Kidney epithelial cell (primary cell): ENCODE measurements at regions not wholly inside any gene's neighbourhood (a gene's known extent, or its start where the extent isn't known, plus 50 kb on each side); places are given as distances from the start of the nearest gene placed in this dataset.

Experiments used
- DNase-seq: peaks from one replicate; pipeline ENCODE4 v3.0.0-alpha.2; 2010; ENCODE audit warnings: low read depth
- H3K27me3 ChIP-seq: 2 replicates; pipeline ENCODE4 v1.6.0; 2011; ENCODE audit warnings: low read length; ENCODE audit not compliant: control insufficient read depth, insufficient read depth
- H3K36me3 ChIP-seq: 2 replicates; pipeline ENCODE4 v1.5.1; 2011; ENCODE audit warnings: low read length; ENCODE audit not compliant: control insufficient read depth, insufficient read depth
- H3K4me3 ChIP-seq: 2 replicates; pipeline ENCODE4 v1.5.1; 2011; ENCODE audit warnings: low read depth, mild to moderate bottlenecking, control low read depth, low read length
- TF ChIP-seq, protein P1 (sequence below): IDR thresholded peaks from 2 replicates; pipeline ENCODE4 v1.5.1; 2011; ENCODE audit warnings: mild to moderate bottlenecking, moderate library complexity, low read length, control low read depth, inconsistent platforms; ENCODE audit not compliant: insufficient read depth, poor library complexity, severe bottlenecking

- H3K36me3 ChIP-seq = no peaks in the 10 kb centered on the region
- no peak overlapping the region for H3K4me3 ChIP-seq
- TF ChIP-seq, protein P1, sequence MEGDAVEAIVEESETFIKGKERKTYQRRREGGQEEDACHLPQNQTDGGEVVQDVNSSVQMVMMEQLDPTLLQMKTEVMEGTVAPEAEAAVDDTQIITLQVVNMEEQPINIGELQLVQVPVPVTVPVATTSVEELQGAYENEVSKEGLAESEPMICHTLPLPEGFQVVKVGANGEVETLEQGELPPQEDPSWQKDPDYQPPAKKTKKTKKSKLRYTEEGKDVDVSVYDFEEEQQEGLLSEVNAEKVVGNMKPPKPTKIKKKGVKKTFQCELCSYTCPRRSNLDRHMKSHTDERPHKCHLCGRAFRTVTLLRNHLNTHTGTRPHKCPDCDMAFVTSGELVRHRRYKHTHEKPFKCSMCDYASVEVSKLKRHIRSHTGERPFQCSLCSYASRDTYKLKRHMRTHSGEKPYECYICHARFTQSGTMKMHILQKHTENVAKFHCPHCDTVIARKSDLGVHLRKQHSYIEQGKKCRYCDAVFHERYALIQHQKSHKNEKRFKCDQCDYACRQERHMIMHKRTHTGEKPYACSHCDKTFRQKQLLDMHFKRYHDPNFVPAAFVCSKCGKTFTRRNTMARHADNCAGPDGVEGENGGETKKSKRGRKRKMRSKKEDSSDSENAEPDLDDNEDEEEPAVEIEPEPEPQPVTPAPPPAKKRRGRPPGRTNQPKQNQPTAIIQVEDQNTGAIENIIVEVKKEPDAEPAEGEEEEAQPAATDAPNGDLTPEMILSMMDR = no peak
- DNase-seq = no peak
- peaks cover 11% of the 10 kb centered on the region for H3K27me3 ChIP-seq
These were observed 107.0 kb upstream of the RPL38 start for GRCh38 chr17:74096456-74096855.

- no peak for DNase-seq
- TF ChIP-seq, protein P1 = no peak
- Histone ChIP-seq H3K36me3 (no peaks in the 10 kb centered on the region), H3K27me3 (peaks cover 11% of the 10 kb centered on the region), H3K4me3 (no peak overlapping the region)
These were observed 105.9 kb upstream of the RPL38 start for GRCh38 chr17:74097450-74098135.

DNA sequence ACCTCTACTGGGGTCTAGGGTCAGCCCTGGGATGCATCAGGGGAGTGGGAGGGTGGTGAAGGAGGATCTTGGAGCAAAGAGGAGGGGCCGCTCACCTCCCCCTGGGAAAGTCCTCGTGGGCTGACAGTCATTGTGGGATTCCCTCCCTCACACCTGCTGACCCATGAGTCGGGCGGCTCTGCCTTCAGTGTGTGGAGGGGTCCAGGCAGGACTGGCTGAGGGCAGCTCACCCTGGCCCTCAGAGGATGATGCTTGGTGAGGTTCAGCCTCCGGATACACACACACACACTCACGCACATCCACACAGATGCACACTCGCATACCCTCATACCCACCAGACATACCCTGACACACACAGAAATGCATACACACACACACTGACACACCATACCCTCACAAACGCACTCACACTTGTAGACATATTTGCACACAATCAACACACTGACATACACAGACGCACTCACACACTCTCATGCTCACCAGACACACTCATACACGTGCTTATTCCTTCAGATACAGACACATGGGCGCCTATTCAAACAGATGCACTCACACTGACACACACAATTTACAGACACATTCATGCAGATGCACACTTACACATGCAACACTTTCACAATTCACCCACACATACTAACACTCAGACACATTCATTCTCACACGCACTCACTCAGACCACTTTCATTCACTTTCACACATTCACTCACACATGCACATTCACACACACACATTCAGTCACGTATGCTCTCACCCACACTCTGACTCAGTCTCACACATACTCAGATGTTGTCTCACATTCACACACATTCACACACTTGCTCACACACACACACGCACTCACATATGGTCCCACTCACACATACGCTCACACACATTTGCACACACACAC lies 105.1 kb upstream of the RPL38 start:
- no peak for DNase-seq
- Histone ChIP-seq H3K27me3 (peaks cover 12% of the 10 kb centered on the region), H3K36me3 (no peaks in the 10 kb centered on the region), H3K4me3 (no peak overlapping the region)
- TF ChIP-seq, protein P1 = no peak

DNA sequence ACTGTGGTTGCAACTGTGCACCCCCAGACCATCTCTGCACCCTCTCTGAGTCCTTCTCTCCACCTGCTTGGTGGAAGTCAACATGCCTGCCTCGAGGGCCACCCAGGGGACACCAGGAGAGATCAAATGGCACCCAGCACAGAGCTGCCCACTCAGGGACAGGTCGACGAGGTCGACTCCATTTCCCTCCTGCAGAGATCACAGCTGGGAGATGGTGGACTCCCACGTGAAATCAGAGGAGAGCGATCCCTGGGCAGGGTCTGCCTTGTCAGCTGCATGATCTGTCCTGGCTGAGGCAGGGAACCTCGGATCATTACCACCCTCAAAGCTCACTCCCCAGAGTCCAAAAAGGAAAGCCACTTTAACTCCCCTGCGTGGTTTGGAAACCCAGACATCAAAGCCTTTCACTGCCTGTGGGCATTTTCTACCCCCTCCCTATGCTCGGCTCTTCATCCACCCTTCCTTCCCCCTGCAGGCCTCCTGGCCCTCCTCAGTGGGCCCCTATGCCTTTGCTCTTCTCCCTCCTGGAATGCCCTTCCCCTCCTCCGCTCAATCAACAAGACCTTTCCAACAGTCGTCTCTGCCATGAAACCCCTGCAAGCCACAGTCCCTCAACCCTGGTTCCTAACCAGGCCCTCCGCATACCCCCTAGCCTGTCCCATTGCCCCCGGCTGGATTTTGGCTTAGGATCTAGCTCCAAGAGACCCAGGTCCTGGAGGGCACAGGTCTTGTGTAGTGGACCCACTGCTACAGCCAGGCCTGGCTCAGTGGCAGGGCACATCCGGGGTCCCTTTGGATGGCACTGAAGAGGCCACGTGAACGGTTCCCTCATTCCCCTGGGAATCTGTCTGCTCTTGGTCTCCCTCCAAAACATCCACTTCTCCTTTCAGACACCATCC lies 103.8 kb upstream of the RPL38 start:
- TF ChIP-seq, protein P1 = no peak
- H3K27me3 ChIP-seq = peaks cover 13% of the 10 kb centered on the region
- H3K36me3 ChIP-seq = no peaks in the 10 kb centered on the region
- no peak overlapping the region for H3K4me3 ChIP-seq
- no peak for DNase-seq

GRCh38 chr17:74104921-74105320 lies 98.6 kb upstream of the RPL38 start:
- Histone ChIP-seq H3K27me3 (peaks cover 4% of the 10 kb centered on the region), H3K4me3 (no peak overlapping the region), H3K36me3 (no peaks in the 10 kb centered on the region)
- no peak for DNase-seq
- TF ChIP-seq, protein P1 = no peak
